Esophagus (tissue), 2 donors: ENCODE measurements at regions not wholly inside any gene's neighbourhood (a gene's known extent, or its start where the extent isn't known, plus 50 kb on each side); places are given as distances from the start of the nearest gene placed in this dataset.

Experiments
- H3K27ac ChIP-seq, 2 donors: one replicate each; pipeline ENCODE4 v1.5.1; 2013; ENCODE audit warnings: low read depth in 2 of 2, mild to moderate bottlenecking in 2 of 2, inconsistent platforms in 1 of 2, low read length in 1 of 2, moderate library complexity in 1 of 2
- H3K27me3 ChIP-seq, 2 donors: one replicate each; pipeline ENCODE4 v1.6.1; 2013; ENCODE audit warnings: low read length in 2 of 2, control low read depth in 1 of 2, mild to moderate bottlenecking in 1 of 2; ENCODE audit not compliant: insufficient read depth in 2 of 2, control insufficient read depth in 1 of 2
- H3K36me3 ChIP-seq, 2 donors: one replicate each; pipeline ENCODE4 v1.6.1; 2013; ENCODE audit warnings: low read length in 1 of 2; ENCODE audit not compliant: control insufficient read depth in 2 of 2, insufficient read depth in 2 of 2
- H3K4me1 ChIP-seq, 2 donors: one replicate each; pipeline ENCODE4 v1.6.1; 2013; ENCODE audit warnings: low read length in 1 of 2; ENCODE audit not compliant: control insufficient read depth in 2 of 2, insufficient read depth in 2 of 2
- H3K4me3 ChIP-seq, 2 donors: one replicate each; pipeline ENCODE4 v1.5.1; 2013; ENCODE audit warnings: low read length in 2 of 2, mild to moderate bottlenecking in 2 of 2, low read depth in 1 of 2, moderate library complexity in 1 of 2
- H3K9me3 ChIP-seq, 2 donors: one replicate each; pipeline ENCODE4 v1.6.1; 2013; ENCODE audit warnings: mild to moderate bottlenecking in 2 of 2, low read depth in 1 of 2, low read length in 1 of 2, moderate library complexity in 1 of 2; ENCODE audit not compliant: control insufficient read depth in 2 of 2, insufficient read depth in 1 of 2
- WGBS, 2 donors: extraction: QIAGEN DNeasy Blood & Tissue Kit; methylation state at CpG; one replicate each; pipeline ENCODE4 v1.1.7; 2013; 5-methylcytosine and 5-hydroxymethylcytosine counted together
- donor health status: healthy with polysubstance abuse.
- donor health status: Bipolar disorder and iron deficiency.

DNA sequence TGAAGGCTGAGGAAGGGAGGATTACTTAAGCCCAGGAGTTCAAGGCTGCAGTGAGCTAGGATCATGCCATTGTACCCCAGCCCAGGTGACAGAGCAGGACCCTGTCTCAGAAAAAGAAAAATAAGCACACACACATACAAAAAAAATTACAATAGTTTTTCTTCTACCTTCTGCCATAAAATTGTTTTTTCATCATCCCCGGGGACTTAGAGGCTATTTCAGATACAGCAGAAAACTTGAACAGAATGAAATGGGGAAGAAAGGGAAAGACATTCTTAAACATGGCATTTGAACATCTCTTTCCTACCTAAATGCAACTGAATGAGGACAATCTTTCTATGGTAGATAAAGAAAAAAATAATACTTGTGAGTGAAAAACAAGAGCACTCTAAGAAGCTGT, 109.1 kb downstream of the KCTD12 start:
- Histone ChIP-seq H3K4me3 (no peak overlapping the region), H3K27ac (no peak overlapping the region), H3K9me3 (no peaks in the 10 kb centered on the region), H3K27me3 (peaks cover 0 to 2% of the 10 kb centered on the region in 2 donors), H3K36me3 (no peaks in the 10 kb centered on the region), H3K4me1 (no peaks in the 10 kb centered on the region)
- WGBS, 2 donors: 86 to 94% methylated on average over 1 of the region's 1 CpG

DNA sequence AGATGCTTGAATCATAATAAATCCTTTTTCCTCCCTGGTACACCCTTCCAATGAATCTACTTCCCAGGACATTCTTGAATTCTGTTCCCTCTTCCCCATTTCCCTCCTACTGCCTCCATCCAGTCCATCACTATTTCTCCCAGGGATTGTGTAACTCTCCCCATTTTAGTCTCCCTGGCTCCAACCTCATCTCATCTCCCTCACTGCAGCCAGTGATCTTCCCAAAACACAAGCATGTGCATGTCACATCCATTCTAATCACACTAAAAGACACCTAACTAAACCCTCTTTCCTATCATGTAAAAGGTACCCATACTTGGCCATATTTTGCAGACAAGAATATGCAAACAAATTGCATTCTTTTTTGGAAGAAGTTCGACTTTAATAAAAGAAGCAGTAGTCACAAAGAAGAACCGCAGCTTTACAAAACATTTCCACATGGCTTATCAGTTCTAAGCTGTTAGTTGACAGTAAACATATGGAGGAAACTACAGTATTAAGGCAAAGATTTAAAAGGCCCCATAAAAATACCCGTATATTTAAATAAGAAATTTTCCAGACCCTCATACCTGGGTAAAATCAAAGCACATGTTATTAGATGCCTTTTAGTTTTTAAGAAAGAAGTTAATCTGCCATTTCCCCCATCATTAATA, 111.0 kb downstream of the KCTD12 start:
- H3K4me1 ChIP-seq: no peaks in the 10 kb centered on the region

DNA sequence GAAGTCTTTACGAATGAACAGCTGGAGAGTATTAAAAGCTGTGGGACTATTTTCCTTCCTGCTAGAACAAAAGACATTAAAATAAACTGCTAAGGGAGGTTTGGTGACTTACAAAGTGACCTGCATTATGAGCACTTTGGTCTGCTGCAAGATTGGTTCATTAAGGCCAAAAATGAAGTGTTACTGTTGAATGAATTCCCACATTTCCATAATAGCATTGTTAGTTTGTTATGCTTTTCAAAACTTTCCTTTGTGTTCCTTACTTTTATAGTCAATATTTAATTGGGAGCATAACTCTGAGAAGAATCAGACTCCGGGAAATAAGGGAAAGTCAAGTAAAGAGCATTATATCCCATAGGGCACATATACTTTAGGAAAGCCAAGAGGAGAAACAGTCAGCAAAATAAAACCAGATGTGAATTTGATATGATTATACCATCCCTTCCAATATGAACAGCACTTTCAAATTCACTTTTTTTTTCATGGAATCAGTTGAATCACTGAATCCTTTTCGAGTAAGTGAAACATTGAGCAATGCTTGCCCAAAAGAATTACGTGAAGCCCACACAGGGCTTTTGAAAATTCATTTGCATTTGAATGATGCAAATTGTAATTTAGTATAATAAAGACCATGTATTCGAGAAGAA, 112.6 kb downstream of the KCTD12 start:
- H3K27ac ChIP-seq: no peak overlapping the region
- H3K27me3 ChIP-seq: no peaks in the 10 kb centered on the region
- H3K4me1 ChIP-seq: no peaks in the 10 kb centered on the region
- WGBS, 2 donors: 80% methylated on average over 5 of the region's 5 CpGs
- no peaks in the 10 kb centered on the region for H3K9me3 ChIP-seq
- H3K4me3 ChIP-seq: no peak overlapping the region
- H3K36me3 ChIP-seq: no peaks in the 10 kb centered on the region

More for the DNA sequence above, 111.0 kb downstream of the KCTD12 start:
- Histone ChIP-seq H3K36me3 (no peaks in the 10 kb centered on the region), H3K27ac (no peak overlapping the region), H3K9me3 (no peaks in the 10 kb centered on the region), H3K27me3 (no peaks in the 10 kb centered on the region), H3K4me3 (no peak overlapping the region)
- 67 to 70% methylated on average over 3 of the region's 3 CpGs for WGBS, 2 donors

DNA sequence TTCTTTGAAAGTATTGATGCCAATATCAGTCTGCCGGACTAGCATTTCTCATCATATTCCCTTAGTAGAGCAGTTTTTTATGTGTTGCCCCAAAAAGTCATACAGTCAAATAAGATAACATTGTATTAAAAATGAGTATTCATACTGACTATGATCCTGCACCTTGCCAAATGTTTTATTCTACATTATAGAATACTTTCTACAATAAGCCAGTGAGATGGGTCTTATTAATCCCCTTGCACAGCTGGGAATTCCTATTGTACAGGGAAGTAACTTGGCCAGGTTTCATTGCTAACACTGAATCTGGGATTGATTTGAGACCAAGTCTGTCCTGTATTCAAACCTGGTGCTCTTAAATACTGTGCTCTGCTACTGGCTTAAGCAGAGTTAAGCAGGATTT, 114.0 kb downstream of the KCTD12 start:
- H3K27ac ChIP-seq: no peak overlapping the region
- no peaks in the 10 kb centered on the region for H3K36me3 ChIP-seq
- no peaks in the 10 kb centered on the region for H3K4me1 ChIP-seq
- no peaks in the 10 kb centered on the region for H3K9me3 ChIP-seq
- 99 to 100% methylated on average over 1 of the region's 1 CpG for WGBS, 2 donors
- no peaks in the 10 kb centered on the region for H3K27me3 ChIP-seq
- no peak overlapping the region for H3K4me3 ChIP-seq

DNA sequence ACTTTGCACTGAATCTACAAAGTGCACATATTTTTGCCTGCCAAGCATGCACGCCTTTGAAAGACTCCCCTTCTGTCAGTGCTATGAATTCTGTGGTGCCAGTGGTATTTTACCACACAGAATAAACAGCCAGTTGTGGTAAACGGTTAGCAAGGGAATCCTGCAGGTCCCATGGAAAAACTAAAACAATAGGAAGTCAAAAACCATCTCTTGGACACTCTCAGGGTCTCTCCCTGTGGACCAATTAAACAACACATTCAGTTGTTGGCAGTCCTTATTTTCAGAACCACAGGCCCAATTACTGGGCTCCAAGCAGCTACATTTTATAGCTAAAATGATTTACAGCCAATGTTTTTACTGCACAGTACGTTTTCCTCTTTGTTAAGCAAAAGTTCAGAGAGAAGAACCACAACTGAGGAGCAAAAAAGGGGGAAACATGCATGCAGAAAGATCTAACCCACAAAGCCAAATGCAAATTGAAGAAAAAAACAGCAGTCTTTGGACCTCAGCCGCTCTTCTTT, 116.9 kb downstream of the KCTD12 start:
- H3K4me1 ChIP-seq: peaks cover 4 to 5% of the 10 kb centered on the region in 2 donors
- no peaks in the 10 kb centered on the region for H3K9me3 ChIP-seq
- H3K4me3 ChIP-seq: no peak overlapping the region
- no peaks in the 10 kb centered on the region for H3K36me3 ChIP-seq
- no peaks in the 10 kb centered on the region for H3K27me3 ChIP-seq
- 62 to 71% methylated on average over 4 of the region's 4 CpGs for WGBS, 2 donors
- H3K27ac ChIP-seq: no peak overlapping the region

DNA sequence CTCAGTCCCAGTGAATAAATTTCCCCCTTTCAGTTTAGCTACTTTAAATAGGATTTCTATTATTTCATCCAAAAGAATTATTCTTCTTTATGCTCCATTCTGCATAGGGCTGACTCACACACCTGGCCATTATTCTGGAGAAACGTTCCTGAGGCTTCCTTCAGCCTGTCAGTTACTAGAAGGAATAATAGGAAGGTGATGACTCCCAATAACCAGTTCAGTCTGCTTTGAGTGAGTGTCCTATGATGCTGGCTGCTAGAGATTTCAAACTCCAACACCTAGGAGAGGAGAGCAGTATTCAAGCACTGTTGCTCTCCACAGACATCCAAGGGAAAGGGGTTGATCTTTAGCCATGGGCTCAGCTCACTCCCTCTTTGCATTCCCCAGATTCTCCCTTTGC, 117.8 kb downstream of the KCTD12 start:
- 46 to 47% methylated on average over 1 of the region's 1 CpG for WGBS, 2 donors
- H3K4me3 ChIP-seq: no peak overlapping the region
- peaks cover 4 to 5% of the 10 kb centered on the region in 2 donors for H3K4me1 ChIP-seq
- H3K36me3 ChIP-seq: no peaks in the 10 kb centered on the region
- no peaks in the 10 kb centered on the region for H3K27me3 ChIP-seq
- no peak overlapping the region for H3K27ac ChIP-seq
- no peaks in the 10 kb centered on the region for H3K9me3 ChIP-seq

DNA sequence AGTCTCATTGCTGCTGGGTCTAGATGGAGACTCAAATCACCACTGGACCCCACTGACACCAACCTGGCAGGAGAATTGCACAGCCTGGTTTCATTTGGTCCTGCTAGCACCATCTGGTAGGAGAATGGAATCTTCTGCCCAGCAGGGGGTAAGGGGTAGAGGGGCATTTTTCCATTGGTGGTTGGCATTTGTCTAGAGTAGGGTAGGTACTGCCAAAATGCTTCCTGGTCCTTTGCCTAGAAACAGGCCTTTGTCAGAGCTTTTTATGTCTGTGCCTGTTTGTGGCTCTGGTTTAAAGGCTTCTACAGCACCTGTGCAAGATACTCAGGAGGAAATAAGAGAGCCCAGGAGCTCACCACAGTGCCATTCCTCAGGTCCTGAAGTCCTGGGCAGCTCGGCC, 121.3 kb downstream of the KCTD12 start:
- no peaks in the 10 kb centered on the region for H3K36me3 ChIP-seq
- no peak overlapping the region for H3K4me3 ChIP-seq
- peak overlapping the region in 1 of 2 donors; percentile 26 for H3K27ac ChIP-seq
- no peaks in the 10 kb centered on the region for H3K27me3 ChIP-seq
- WGBS, 2 donors: 64 to 91% methylated on average over 1 of the region's 1 CpG
- no peaks in the 10 kb centered on the region for H3K9me3 ChIP-seq
- H3K4me1 ChIP-seq: peaks cover 4 to 5% of the 10 kb centered on the region in 2 donors

DNA sequence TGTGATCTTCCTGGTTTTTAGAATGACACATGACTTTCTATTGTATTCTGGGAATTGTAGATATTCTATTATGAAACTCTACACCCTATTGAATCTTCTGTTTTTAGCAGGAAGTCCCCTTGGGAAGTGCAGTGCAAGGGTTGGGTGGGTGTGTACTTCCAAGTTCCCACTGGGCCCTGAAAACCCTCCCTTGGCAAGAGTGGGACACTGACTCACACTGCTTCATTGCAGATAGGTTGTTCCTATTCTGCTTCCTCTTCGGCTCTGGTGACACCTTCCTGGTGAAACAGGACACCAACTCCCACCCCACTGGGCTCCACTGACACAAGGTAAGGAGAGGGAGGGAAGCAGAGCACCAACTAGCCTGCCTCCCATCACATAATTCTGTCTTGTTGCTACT, 121.8 kb downstream of the KCTD12 start:
- H3K9me3 ChIP-seq: no peaks in the 10 kb centered on the region
- peaks cover 4 to 5% of the 10 kb centered on the region in 2 donors for H3K4me1 ChIP-seq
- 33 to 45% methylated on average over 1 of the region's 1 CpG for WGBS, 2 donors
- H3K36me3 ChIP-seq: no peaks in the 10 kb centered on the region
- H3K27ac ChIP-seq: peak overlapping the region in 1 of 2 donors; percentile 26
- no peak overlapping the region for H3K4me3 ChIP-seq
- no peaks in the 10 kb centered on the region for H3K27me3 ChIP-seq

DNA sequence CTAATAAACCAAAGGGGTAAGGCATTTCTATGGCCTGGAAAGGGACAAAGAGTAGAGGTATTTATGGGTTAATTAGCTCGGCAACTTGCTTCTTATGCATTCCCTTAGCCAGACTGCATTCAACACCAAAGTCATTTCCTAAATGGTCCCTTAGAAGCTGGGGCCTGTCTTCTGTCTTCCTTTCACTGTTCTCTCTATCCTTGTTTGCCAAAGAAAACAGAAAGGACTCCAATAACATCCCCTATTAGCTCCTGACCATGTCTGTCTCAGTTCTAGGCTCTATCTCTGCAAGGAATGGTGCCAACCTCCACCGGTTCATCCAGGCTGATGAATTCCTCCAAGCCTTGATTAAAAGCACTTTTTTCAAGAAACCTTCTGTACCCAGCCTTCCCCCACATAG, 123.5 kb downstream of the KCTD12 start:
- H3K27ac ChIP-seq: no peak overlapping the region
- no peaks in the 10 kb centered on the region for H3K27me3 ChIP-seq
- peaks cover 4 to 6% of the 10 kb centered on the region in 2 donors for H3K4me1 ChIP-seq
- H3K4me3 ChIP-seq: no peak overlapping the region
- H3K9me3 ChIP-seq: no peaks in the 10 kb centered on the region
- H3K36me3 ChIP-seq: no peaks in the 10 kb centered on the region
- WGBS, 2 donors: 50 to 53% methylated on average over 2 of the region's 2 CpGs

DNA sequence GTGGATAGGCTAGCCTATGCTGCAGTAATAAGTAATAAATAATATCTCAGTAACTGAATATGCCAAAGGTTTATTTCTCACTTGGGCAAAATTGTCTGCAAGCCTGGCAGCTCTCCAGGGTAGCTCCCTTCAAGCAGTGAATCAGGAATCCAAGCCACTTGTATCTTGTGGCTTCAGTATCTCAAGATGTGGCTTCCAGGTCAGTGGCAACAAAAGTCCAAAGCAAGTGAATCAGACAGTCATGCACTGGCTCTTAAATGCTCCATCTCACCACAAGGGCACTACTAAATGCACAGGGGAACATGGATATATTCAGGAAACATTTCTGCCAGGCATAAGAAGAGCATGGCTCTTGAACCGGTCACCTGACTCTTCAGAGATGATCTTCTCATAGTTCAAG, 126.3 kb downstream of the KCTD12 start:
- peaks cover 4 to 6% of the 10 kb centered on the region in 2 donors for H3K4me1 ChIP-seq
- no peaks in the 10 kb centered on the region for H3K27me3 ChIP-seq
- H3K9me3 ChIP-seq: no peaks in the 10 kb centered on the region
- WGBS, 2 donors: 97 to 100% methylated on average over 1 of the region's 1 CpG
- H3K36me3 ChIP-seq: no peaks in the 10 kb centered on the region
- H3K27ac ChIP-seq: no peak overlapping the region
- H3K4me3 ChIP-seq: no peak overlapping the region
